Endothelial cell of umbilical vein (primary cell): ENCODE measurements at regions not wholly inside any gene's neighbourhood (a gene's known extent, or its start where the extent isn't known, plus 50 kb on each side); places are given as distances from the start of the nearest gene placed in this dataset.

Experiments used
- BruUV-seq: library from RNA; stranded (reverse); fragments of 400-500 nt; replicated peaks from 2 replicates; lab custom pipeline; 2021; lab: Mats Ljungman, UMichigan
- CTCF ChIA-PET: fragments of 300-600, 350-600 bp; sonication (Branson Sonifier 250); formaldehyde crosslinking; loops from one replicate; lab custom pipeline; 2021; ENCODE audit warnings: antibody characterized with exemption, inconsistent platforms; lab: Charles Lee
- POLR2A ChIA-PET: fragments of 300-600, 350-600 bp; sonication (Branson Sonifier 250); formaldehyde crosslinking; loops from one replicate; lab custom pipeline; 2021; ENCODE audit warnings: antibody characterized with exemption, inconsistent platforms; lab: Charles Lee
- DNase-seq: peaks from one replicate; pipeline ENCODE4 v3.0.0-alpha.2; 2011; ENCODE audit warnings: low read depth, low spot score
- FAIRE-seq: peaks from 2 replicates; lab custom pipeline; 2011; peaks lifted over from hg19 to GRCh38; lab: Jason Lieb, UNC
- H2AFZ ChIP-seq: 2 replicates; pipeline ENCODE4 v1.6.0; 2012; ENCODE audit warnings: low read depth, low read length, control low read depth, inconsistent platforms
- H3K27ac ChIP-seq: 2 replicates; pipeline ENCODE4 v1.5.1; 2011; ENCODE audit warnings: low read depth, mild to moderate bottlenecking, control low read depth, low read length, moderate library complexity; ENCODE audit not compliant: insufficient read depth
- H3K27me3 ChIP-seq, 2 experiments: 2 replicates each; pipeline versions ENCODE4 v1.6.0 to v1.6.1; 2011; ENCODE audit warnings: low read length in 2 of 2, mixed read lengths in 1 of 2; ENCODE audit not compliant: control insufficient read depth in 2 of 2, insufficient read depth in 2 of 2
- H3K36me3 ChIP-seq, 2 experiments: 2 replicates in 1 of 2; 3 replicates in 1 of 2; pipeline ENCODE4 v1.5.1; 2011; ENCODE audit warnings: low read length in 2 of 2, mild to moderate bottlenecking in 1 of 2, moderate library complexity in 1 of 2; ENCODE audit not compliant: control insufficient read depth in 2 of 2, insufficient read depth in 2 of 2; ENCODE audit errors: extremely low read depth in 1 of 2
- H3K4me1 ChIP-seq: 3 replicates; pipeline ENCODE4 v1.5.1; 2011; ENCODE audit warnings: mild to moderate bottlenecking, low read length; ENCODE audit not compliant: control insufficient read depth, insufficient read depth; ENCODE audit errors: extremely low read depth
- H3K4me2 ChIP-seq: 2 replicates; pipeline ENCODE4 v1.6.1; 2011; ENCODE audit warnings: low read length, control low read depth, mixed read lengths; ENCODE audit not compliant: insufficient read depth
- H3K4me3 ChIP-seq, 3 experiments: fragments of 200-600 bp in 1 of 3; sonication (generic), shearing (Covaris generic) in 1 of 3; replicated peaks in 1 of 3; 2 replicates each; pipeline ENCODE4 v1.5.1; 2011 to 2016; ENCODE audit warnings: control low read depth in 3 of 3, low read length in 3 of 3, mild to moderate bottlenecking in 2 of 3, inconsistent platforms in 1 of 3, low read depth in 1 of 3, moderate library complexity in 1 of 3; ENCODE audit not compliant: insufficient read depth in 1 of 3
- H3K79me2 ChIP-seq: 2 replicates; pipeline ENCODE4 v1.6.0; 2012; ENCODE audit warnings: low read length, inconsistent platforms; ENCODE audit not compliant: control insufficient read depth, insufficient read depth
- H3K9ac ChIP-seq: replicated peaks from 2 replicates; pipeline ENCODE3; 2011; ENCODE audit warnings: low read length, control low read depth; ENCODE audit not compliant: insufficient read depth; ENCODE audit errors: extremely low read depth
- H3K9me1 ChIP-seq: replicated peaks from 3 replicates; pipeline ENCODE4 v1.6.0; 2011; ENCODE audit warnings: mild to moderate bottlenecking, low read length; ENCODE audit not compliant: control insufficient read depth, insufficient read depth; ENCODE audit errors: extremely low read depth
- H3K9me3 ChIP-seq: replicated peaks from 2 replicates; pipeline ENCODE4 v1.5.1; 2012; ENCODE audit warnings: low read length, inconsistent platforms; ENCODE audit not compliant: control insufficient read depth, insufficient read depth
- H4K20me1 ChIP-seq: replicated peaks from 2 replicates; pipeline ENCODE3; 2011; ENCODE audit warnings: mild to moderate bottlenecking, low read length; ENCODE audit not compliant: control insufficient read depth, insufficient read depth; ENCODE audit errors: extremely low read depth
- CTCF ChIP-seq, 2 donors: IDR thresholded peaks; 1 replicate in 1 of 2; 2 replicates in 1 of 2; pipeline ENCODE4 v1.5.1; 2011; ENCODE audit warnings: low read length in 2 of 2, mild to moderate bottlenecking in 2 of 2, moderate library complexity in 2 of 2, control low read depth in 1 of 2, inconsistent platforms in 1 of 2, low read depth in 1 of 2; ENCODE audit not compliant: insufficient read depth in 1 of 2; ENCODE audit errors: extremely low read depth in 1 of 2
- EZH2 ChIP-seq: IDR thresholded peaks from 2 replicates; pipeline ENCODE4 v1.6.1; 2012; ENCODE audit warnings: borderline replicate concordance, low read depth, mild to moderate bottlenecking, moderate library complexity, low read length, inconsistent platforms; ENCODE audit not compliant: severe bottlenecking
- FOS ChIP-seq: IDR thresholded peaks from 2 replicates; pipeline ENCODE4 v1.6.1; 2011; ENCODE audit warnings: mild to moderate bottlenecking, low read length, moderate library complexity, borderline replicate concordance; ENCODE audit not compliant: insufficient read depth
- GATA2 ChIP-seq: IDR thresholded peaks from 2 replicates; pipeline ENCODE4 v1.7.0; 2011; ENCODE audit warnings: low read depth, mild to moderate bottlenecking, moderate library complexity, mixed read lengths, low read length; ENCODE audit not compliant: insufficient read length, insufficient read depth
- JUN ChIP-seq: IDR thresholded peaks from 2 replicates; pipeline ENCODE4 v1.6.1; 2011; ENCODE audit warnings: borderline replicate concordance, low read depth; ENCODE audit not compliant: insufficient read length, insufficient read depth
- MAX ChIP-seq: IDR thresholded peaks from 2 replicates; pipeline ENCODE4 v1.6.1; 2011; ENCODE audit not compliant: insufficient read depth, insufficient read length
- MYC ChIP-seq: IDR thresholded peaks from one replicate; pipeline ENCODE4 v1.6.1; 2011; ENCODE audit warnings: mild to moderate bottlenecking, low read depth, low read length
- POLR2A ChIP-seq: IDR thresholded peaks from 2 replicates; pipeline ENCODE4 v1.6.1; 2012; ENCODE audit warnings: low read depth, mild to moderate bottlenecking, control low read depth, low read length
- POLR2AphosphoS5 ChIP-seq: IDR thresholded peaks from 2 replicates; pipeline ENCODE4 v1.6.1; 2012; ENCODE audit warnings: low read depth, mild to moderate bottlenecking, control low read depth, low read length, moderate library complexity; ENCODE audit not compliant: insufficient read depth
- dilution Hi-C: fragments of 300-500 bp; cut with MboI; formaldehyde crosslinking; loops from one replicate; pipeline ENCODE4 v1.15.0; 2019; ENCODE audit warnings: low sequenced_read_pairs; ENCODE audit not compliant: extremely low pct_ligation_motif_present
- intact Hi-C: fragments of 100-400 bp; cut with micrococcal nuclease; formaldehyde crosslinking; loops from one replicate; pipeline ENCODE4 v1.10.0; 2022

- no peaks in the 10 kb centered on the region for H3K36me3 ChIP-seq
- dilution Hi-C loops, result no loop called here
- H3K9me1 ChIP-seq, result no peaks in the 10 kb centered on the region
- H3K27ac ChIP-seq, result no peak overlapping the region
- ChIA-PET POLR2A (no interaction called here), CTCF (no interaction called here)
- intact Hi-C loops, result no loop called here
- no peaks in the 10 kb centered on the region for H3K27me3 ChIP-seq
- TF ChIP-seq JUN, result no peak
- no peak for TF ChIP-seq GATA2
- TF ChIP-seq POLR2AphosphoS5, result no peak
- no peak for TF ChIP-seq EZH2
- no peak for TF ChIP-seq FOS
- no peaks in the 10 kb centered on the region for H4K20me1 ChIP-seq
- H3K4me3 ChIP-seq, result no peak overlapping the region
- no peaks in the 10 kb centered on the region for H3K9me3 ChIP-seq
- H3K9ac ChIP-seq, result no peak overlapping the region
- FAIRE-seq, result no peak
- no TSS peak for BruUV-seq
- no peaks in the 10 kb centered on the region for H3K4me1 ChIP-seq
- no peaks in the 10 kb centered on the region for H3K79me2 ChIP-seq
- no peak overlapping the region for H2AFZ ChIP-seq
- H3K4me2 ChIP-seq, result no peak overlapping the region
- DNase-seq, result no peak
Measured at GRCh38 chr1:168865850-168866620, 137.0 kb upstream of the DPT start.

- Histone ChIP-seq H3K4me3 (no peak overlapping the region), H3K4me2 (no peak overlapping the region), H2AFZ (no peak overlapping the region), H4K20me1 (no peaks in the 10 kb centered on the region), H3K27ac (no peak overlapping the region), H3K9me3 (no peaks in the 10 kb centered on the region), H3K4me1 (no peaks in the 10 kb centered on the region), H3K27me3 (no peaks in the 10 kb centered on the region), H3K36me3 (no peaks in the 10 kb centered on the region), H3K79me2 (no peaks in the 10 kb centered on the region), H3K9me1 (no peaks in the 10 kb centered on the region), H3K9ac (no peak overlapping the region)
- ChIA-PET CTCF (no interaction called here), POLR2A (no interaction called here)
- BruUV-seq, result no TSS peak
- DNase-seq (no peak), FAIRE-seq (no peak)
- intact Hi-C loops (no loop called here), dilution Hi-C loops (no loop called here)
- TF ChIP-seq POLR2AphosphoS5 (no peak), JUN (no peak), GATA2 (no peak), FOS (no peak), POLR2A (no peak), CTCF (IDR thresholded peaks at IDR 0.05; ENCODE audit: extremely low read depth in 1 of 2, insufficient read depth in 1 of 2, low read depth in 1 of 2, low read length in 2 of 2) (no peak), EZH2 (no peak), MAX (no peak), MYC (no peak)
Measured at GRCh38 chr1:168867941-168868634, 139.1 kb upstream of the DPT start.
